Activated naive CD4-positive, alpha-beta T cell treated with anti-CD3 and anti-CD28 coated beads, Interleukin-2, amount 10 ng/mL, durations not matched to agents 7 days and 5 days (primary cell): ENCODE measurements at regions not wholly inside any gene's neighbourhood (a gene's known extent, or its start where the extent isn't known, plus 50 kb on each side); places are given as distances from the start of the nearest gene placed in this dataset.
"Not testable (repeated sequence)": the region's sequence is repeated elsewhere in the genome, so short reads cannot be mapped to it uniquely, and the experiment has no call there.

Source experiments
- CTCF ChIA-PET: fragments of 350-600 bp; sonication (Branson Sonifier 250); formaldehyde crosslinking; loops from one replicate; lab custom pipeline; 2021; ENCODE audit warnings: antibody characterized with exemption; lab: Charles Lee
- DNase-seq: peaks from one replicate; pipeline ENCODE4 v3.0.0-alpha.2; 2020
- H3K27ac Mint-ChIP-seq: one replicate; pipeline ENCODE4 v1.8.0; 2021; ENCODE audit warnings: mild to moderate bottlenecking, moderate library complexity, mixed read lengths
- H3K27me3 Mint-ChIP-seq: one replicate; pipeline ENCODE4 v1.8.0; 2021; ENCODE audit warnings: mild to moderate bottlenecking, mixed read lengths
- H3K36me3 Mint-ChIP-seq: one replicate; pipeline ENCODE4 v1.8.0; 2021; ENCODE audit warnings: mixed read lengths
- H3K4me1 Mint-ChIP-seq: one replicate; pipeline ENCODE4 v1.8.0; 2021; ENCODE audit warnings: mixed read lengths
- H3K4me3 Mint-ChIP-seq: one replicate; pipeline ENCODE4 v1.8.0; 2021; ENCODE audit warnings: mild to moderate bottlenecking, moderate library complexity, mixed read lengths
- H3K9me3 Mint-ChIP-seq: one replicate; pipeline ENCODE4 v1.8.0; 2021; ENCODE audit warnings: mixed read lengths

DNA sequence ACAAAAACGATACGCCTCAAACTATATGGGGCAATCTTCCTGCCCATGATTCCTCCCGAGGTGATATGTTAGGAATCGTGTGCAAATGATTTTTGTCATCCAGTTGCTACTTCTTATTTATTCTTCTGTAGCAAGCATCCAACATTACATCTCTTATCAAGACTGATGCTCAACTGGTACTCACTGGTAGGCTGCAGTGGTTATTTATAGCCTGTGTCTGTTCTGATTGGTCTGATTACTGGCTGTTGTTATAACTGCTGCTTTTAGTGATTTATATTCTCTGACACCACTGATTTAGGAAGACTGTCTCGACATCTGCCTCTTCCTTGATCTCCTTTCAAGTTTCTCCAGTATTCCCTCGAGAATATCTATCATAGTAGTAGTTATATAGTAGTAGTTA lies 165.8 kb downstream of the LARP7 start:
- Mint-ChIP-seq H3K9me3 (no peaks in the 10 kb centered on the region), H3K4me3 (no peak overlapping the region), H3K27me3 (no peaks in the 10 kb centered on the region), H3K4me1 (no peaks in the 10 kb centered on the region), H3K36me3 (no peaks in the 10 kb centered on the region), H3K27ac (no peak overlapping the region)
- CTCF ChIA-PET: no interaction called here
- DNase-seq: no peak

- DNase-seq: no peak
- CTCF ChIA-PET: no interaction called here
- no peak overlapping the region for H3K27ac Mint-ChIP-seq
- no peaks in the 10 kb centered on the region for H3K9me3 Mint-ChIP-seq
- H3K27me3 Mint-ChIP-seq: no peaks in the 10 kb centered on the region
- no peaks in the 10 kb centered on the region for H3K4me1 Mint-ChIP-seq
- no peaks in the 10 kb centered on the region for H3K36me3 Mint-ChIP-seq
- no peak overlapping the region for H3K4me3 Mint-ChIP-seq
These were observed 170.1 kb downstream of the LARP7 start for GRCh38 chr4:112807083-112807482.

GRCh38 chr4:112808001-112808400 lies 171.1 kb downstream of the LARP7 start:
- DNase-seq: no peak
- H3K9me3 Mint-ChIP-seq: no peaks in the 10 kb centered on the region
- no peaks in the 10 kb centered on the region for H3K4me1 Mint-ChIP-seq
- no peak overlapping the region for H3K4me3 Mint-ChIP-seq
- H3K27ac Mint-ChIP-seq: no peak overlapping the region
- CTCF ChIA-PET: no interaction called here
- H3K27me3 Mint-ChIP-seq: no peaks in the 10 kb centered on the region
- H3K36me3 Mint-ChIP-seq: no peaks in the 10 kb centered on the region

- no peaks in the 10 kb centered on the region for H3K36me3 Mint-ChIP-seq
- DNase-seq: no peak
- no peak overlapping the region for H3K27ac Mint-ChIP-seq
- H3K27me3 Mint-ChIP-seq: peaks cover 17% of the 10 kb centered on the region
- H3K4me1 Mint-ChIP-seq: peaks cover 10% of the 10 kb centered on the region
- CTCF ChIA-PET: interaction anchor here (1.0 kb wide), 1 partner anchor 76 kb away, joined by 3 read pairs; no protein-coding TSS in a partner anchor
- no peaks in the 10 kb centered on the region for H3K9me3 Mint-ChIP-seq
- H3K4me3 Mint-ChIP-seq: no peak overlapping the region
These were observed 176.8 kb downstream of the LARP7 start for GRCh38 chr4:112813790-112814189.

GRCh38 chr4:112817933-112818593 lies 181.1 kb downstream of the LARP7 start:
- Mint-ChIP-seq H3K4me1 (peaks cover 10% of the 10 kb centered on the region), H3K9me3 (no peaks in the 10 kb centered on the region), H3K4me3 (peak overlapping the region; percentile 59), H3K27ac (no peak overlapping the region), H3K27me3 (peaks cover 25% of the 10 kb centered on the region), H3K36me3 (no peaks in the 10 kb centered on the region)
- CTCF ChIA-PET: no interaction called here
- peak; percentile 40 for DNase-seq

- CTCF ChIA-PET: no interaction called here
- peak overlapping the region; percentile 59 for H3K4me3 Mint-ChIP-seq
These were observed 181.6 kb downstream of the LARP7 start for GRCh38 chr4:112818594-112818965.

DNA sequence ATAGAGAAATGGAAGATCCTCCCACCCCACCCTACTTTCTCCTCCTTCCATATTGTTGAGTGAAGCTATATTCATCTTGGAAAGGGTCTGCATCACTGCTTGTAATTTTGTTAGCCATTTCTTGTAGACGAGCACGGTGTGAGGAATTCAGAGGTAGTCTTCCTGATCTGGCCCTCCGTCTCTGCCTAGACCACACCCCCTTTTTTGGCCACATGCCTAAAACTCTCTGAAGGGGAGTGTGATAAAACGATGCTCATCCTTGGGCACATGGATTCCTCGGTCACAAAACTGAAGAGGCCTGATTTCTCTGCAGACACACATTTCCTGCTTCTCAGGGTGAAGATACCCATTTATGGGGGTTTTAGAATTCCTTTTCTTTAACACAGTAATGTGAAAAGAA lies 182.8 kb downstream of the LARP7 start:
- Mint-ChIP-seq H3K4me1 (peaks cover 10% of the 10 kb centered on the region), H3K36me3 (no peaks in the 10 kb centered on the region), H3K27me3 (peaks cover 25% of the 10 kb centered on the region), H3K9me3 (no peaks in the 10 kb centered on the region), H3K4me3 (no peak overlapping the region), H3K27ac (no peak overlapping the region)
- no peak for DNase-seq
- CTCF ChIA-PET: no interaction called here

More at GRCh38 chr4:112818594-112818965, 181.6 kb downstream of the LARP7 start:
- H3K9me3 Mint-ChIP-seq: no peaks in the 10 kb centered on the region
- H3K27ac Mint-ChIP-seq: no peak overlapping the region
- DNase-seq: no peak
- H3K27me3 Mint-ChIP-seq: peaks cover 25% of the 10 kb centered on the region
- no peaks in the 10 kb centered on the region for H3K36me3 Mint-ChIP-seq
- H3K4me1 Mint-ChIP-seq: peaks cover 10% of the 10 kb centered on the region

- Mint-ChIP-seq H3K4me3 (no peak overlapping the region), H3K9me3 (no peaks in the 10 kb centered on the region), H3K36me3 (no peaks in the 10 kb centered on the region), H3K4me1 (peaks cover 4% of the 10 kb centered on the region), H3K27ac (no peak overlapping the region), H3K27me3 (peaks cover 18% of the 10 kb centered on the region)
- CTCF ChIA-PET: no interaction called here
- DNase-seq: no peak
These were observed 186.2 kb downstream of the LARP7 start for GRCh38 chr4:112823156-112823555.

GRCh38 chr4:112823606-112824005 lies 186.7 kb downstream of the LARP7 start:
- H3K27me3 Mint-ChIP-seq: peaks cover 14% of the 10 kb centered on the region
- CTCF ChIA-PET: no interaction called here
- no peaks in the 10 kb centered on the region for H3K4me1 Mint-ChIP-seq
- no peak overlapping the region for H3K27ac Mint-ChIP-seq
- no peaks in the 10 kb centered on the region for H3K36me3 Mint-ChIP-seq
- no peaks in the 10 kb centered on the region for H3K9me3 Mint-ChIP-seq
- H3K4me3 Mint-ChIP-seq: no peak overlapping the region
- DNase-seq: no peak

DNA sequence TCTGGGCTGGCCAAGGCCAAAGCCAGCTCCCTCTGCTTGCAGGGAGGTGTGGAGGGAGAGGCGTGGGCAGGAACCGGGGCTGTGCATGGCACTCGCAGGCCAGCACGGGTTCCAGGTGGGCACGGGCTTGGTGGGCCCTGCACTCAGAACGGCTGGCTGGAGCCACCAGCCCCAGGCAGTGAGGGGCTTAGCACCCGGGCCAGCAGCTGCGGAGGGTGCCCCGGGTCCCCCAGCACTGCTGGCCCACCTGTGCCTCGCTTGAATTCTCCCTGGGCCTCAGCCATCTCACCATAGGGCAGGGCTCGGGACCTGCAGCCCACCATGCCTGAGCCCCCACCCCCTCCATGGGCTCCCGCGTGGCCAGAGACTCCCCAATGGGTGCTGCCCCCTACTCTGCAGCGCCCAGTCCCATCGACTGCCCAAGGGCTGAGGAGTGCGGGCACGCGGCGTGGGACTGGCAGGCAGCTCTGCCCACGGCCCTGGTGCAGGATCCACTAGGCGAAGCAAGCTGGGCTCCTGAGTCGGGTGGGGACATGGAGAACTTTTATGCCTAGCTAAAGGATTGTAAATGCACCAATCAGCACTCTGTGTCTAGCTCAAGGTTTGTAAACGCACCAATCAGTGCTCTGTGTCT lies 193.9 kb downstream of the LARP7 start:
- Mint-ChIP-seq H3K4me3 (no peak overlapping the region), H3K4me1 (no peaks in the 10 kb centered on the region), H3K36me3 (no peaks in the 10 kb centered on the region), H3K9me3 (peaks cover 3% of the 10 kb centered on the region), H3K27me3 (peaks cover 4% of the 10 kb centered on the region), H3K27ac (no peak overlapping the region)
- CTCF ChIA-PET: no interaction called here
- DNase-seq: no peak

DNA sequence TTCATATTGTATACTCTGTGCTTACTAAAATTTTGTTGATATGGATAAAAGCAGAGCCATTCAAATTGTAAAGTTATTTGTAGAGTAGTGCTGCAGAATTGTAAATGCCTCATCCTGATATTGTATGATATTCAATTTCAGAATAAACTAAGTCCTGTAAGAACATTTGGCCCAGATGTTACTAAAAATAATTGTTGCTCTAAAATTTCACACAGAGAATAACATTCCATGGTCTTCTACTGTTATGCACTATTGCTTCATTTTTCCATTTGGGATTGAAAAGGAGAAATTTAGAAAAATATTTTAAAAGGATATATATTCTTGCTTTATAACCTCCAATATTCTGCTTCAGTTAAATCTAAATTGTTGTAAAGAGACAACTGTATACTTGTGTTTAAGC lies 195.6 kb downstream of the LARP7 start:
- CTCF ChIA-PET: no interaction called here
- no peak overlapping the region for H3K27ac Mint-ChIP-seq

GRCh38 chr4:112836895-112837294 lies 200.0 kb downstream of the LARP7 start:
- no peak for DNase-seq
- H3K27me3 Mint-ChIP-seq: peaks cover 3% of the 10 kb centered on the region
- CTCF ChIA-PET: no interaction called here
- no peaks in the 10 kb centered on the region for H3K4me1 Mint-ChIP-seq
- H3K4me3 Mint-ChIP-seq: no peak overlapping the region
- H3K27ac Mint-ChIP-seq: no peak overlapping the region
- H3K36me3 Mint-ChIP-seq: no peaks in the 10 kb centered on the region
- no peaks in the 10 kb centered on the region for H3K9me3 Mint-ChIP-seq

More for the DNA sequence above, 195.6 kb downstream of the LARP7 start:
- Mint-ChIP-seq H3K27me3 (no peaks in the 10 kb centered on the region), H3K4me1 (no peaks in the 10 kb centered on the region), H3K36me3 (no peaks in the 10 kb centered on the region), H3K4me3 (no peak overlapping the region), H3K9me3 (peaks cover 3% of the 10 kb centered on the region)
- no peak for DNase-seq

GRCh38 chr4:112838015-112838414 lies 201.1 kb downstream of the LARP7 start:
- peak overlapping the region; percentile 11 for H3K27ac Mint-ChIP-seq
- H3K9me3 Mint-ChIP-seq, H3K27me3 Mint-ChIP-seq, DNase-seq, H3K4me3 Mint-ChIP-seq, CTCF ChIA-PET, H3K4me1 Mint-ChIP-seq, H3K36me3 Mint-ChIP-seq: not testable (repeated sequence)

DNA sequence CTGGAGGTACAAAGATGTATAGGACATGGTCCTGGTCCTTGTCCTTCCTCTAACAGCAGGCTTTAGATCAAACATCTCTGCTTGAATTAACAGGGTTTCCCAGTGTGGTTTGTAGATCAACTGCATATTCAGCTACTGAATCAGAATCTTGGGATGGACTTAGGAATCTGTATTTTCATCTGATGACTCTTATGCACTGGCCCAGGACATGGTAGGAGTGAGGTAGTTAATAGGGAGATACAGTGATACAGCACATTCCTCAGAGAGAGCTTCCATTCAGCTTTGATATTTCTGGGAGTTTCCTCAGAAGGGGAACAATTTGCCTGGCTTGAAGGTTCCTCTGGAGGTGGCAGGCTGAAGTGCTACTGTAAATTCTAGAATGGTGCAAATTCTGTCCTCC lies 203.1 kb downstream of the LARP7 start:
- no peak overlapping the region for H3K4me3 Mint-ChIP-seq
- H3K36me3 Mint-ChIP-seq: no peaks in the 10 kb centered on the region
- no peak overlapping the region for H3K27ac Mint-ChIP-seq
- no peaks in the 10 kb centered on the region for H3K9me3 Mint-ChIP-seq
- no peaks in the 10 kb centered on the region for H3K4me1 Mint-ChIP-seq
- CTCF ChIA-PET: no interaction called here
- peaks cover 3% of the 10 kb centered on the region for H3K27me3 Mint-ChIP-seq
- DNase-seq: no peak

DNA sequence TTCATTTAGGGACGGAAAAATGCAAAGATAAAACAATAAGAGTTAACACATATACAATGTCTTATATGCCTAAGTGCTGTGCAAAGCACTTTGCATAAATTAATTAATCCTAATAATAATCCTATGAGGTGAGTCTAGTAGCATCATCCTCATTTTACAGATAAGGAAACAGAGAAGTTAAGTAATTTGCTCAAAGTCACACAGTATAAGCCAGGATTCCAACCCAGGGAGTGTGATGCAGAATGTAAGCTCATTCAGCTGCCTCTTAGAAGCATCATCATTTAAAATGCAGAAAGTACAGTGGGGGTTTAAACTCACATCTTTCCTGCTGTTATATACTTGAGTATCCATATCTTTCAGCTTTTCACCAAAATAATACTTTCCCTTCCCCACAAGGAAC lies 203.7 kb downstream of the LARP7 start:
- CTCF ChIA-PET: no interaction called here
- Mint-ChIP-seq H3K27me3 (peaks cover 3% of the 10 kb centered on the region), H3K4me3 (no peak overlapping the region), H3K4me1 (no peaks in the 10 kb centered on the region), H3K27ac (no peak overlapping the region), H3K36me3 (no peaks in the 10 kb centered on the region), H3K9me3 (no peaks in the 10 kb centered on the region)
- no peak for DNase-seq
